ENCODE measurements at regions not wholly inside any gene's neighbourhood (a gene's known extent, or its start where the extent isn't known, plus 50 kb on each side); places are given as distances from the start of the nearest gene placed in this dataset.

- Mint-ChIP-seq H3K27me3 (ENCODE audit: low read depth) (peaks cover 2% of the 10 kb centered on the region), H3K4me1 (ENCODE audit: low read depth) (no peaks in the 10 kb centered on the region), H3K27ac (ENCODE audit: unreplicated experiment) (no peak overlapping the region), H3K4me3 (ENCODE audit: unreplicated experiment) (no peak overlapping the region), H3K9me3 (ENCODE audit: low read depth) (peaks cover 8% of the 10 kb centered on the region), H3K36me3 (ENCODE audit: low read depth) (no peaks in the 10 kb centered on the region)
- no peak for DNase-seq (ENCODE audit: low spot score)
- TF ChIP-seq CTCF (IDR thresholded peaks at IDR 0.05): no peak
Observed at GRCh38 chr1:213550804-213551203, 437.0 kb upstream of the PROX1 start.

DNA sequence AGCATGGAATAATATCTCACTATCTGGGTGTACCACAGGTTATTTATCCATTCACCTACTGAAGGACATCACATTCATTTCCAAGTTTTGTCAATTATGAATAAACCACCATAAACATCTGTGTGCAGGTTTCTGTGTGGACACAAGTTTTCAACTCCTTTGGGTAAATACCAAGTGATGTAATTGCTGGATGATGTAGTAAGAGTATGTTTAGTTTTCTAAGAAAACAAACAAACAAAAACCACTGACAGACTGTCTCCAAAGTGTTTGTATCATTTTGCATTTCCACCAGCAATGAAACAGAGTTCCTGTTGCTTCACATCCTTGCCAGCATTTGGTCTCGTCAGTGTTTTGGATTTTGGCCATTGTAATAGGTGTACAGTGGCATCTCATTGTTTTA lies 435.7 kb upstream of the PROX1 start:
- Mint-ChIP-seq H3K4me1 (ENCODE audit: low read depth) (no peaks in the 10 kb centered on the region), H3K36me3 (ENCODE audit: low read depth) (no peaks in the 10 kb centered on the region)

DNA sequence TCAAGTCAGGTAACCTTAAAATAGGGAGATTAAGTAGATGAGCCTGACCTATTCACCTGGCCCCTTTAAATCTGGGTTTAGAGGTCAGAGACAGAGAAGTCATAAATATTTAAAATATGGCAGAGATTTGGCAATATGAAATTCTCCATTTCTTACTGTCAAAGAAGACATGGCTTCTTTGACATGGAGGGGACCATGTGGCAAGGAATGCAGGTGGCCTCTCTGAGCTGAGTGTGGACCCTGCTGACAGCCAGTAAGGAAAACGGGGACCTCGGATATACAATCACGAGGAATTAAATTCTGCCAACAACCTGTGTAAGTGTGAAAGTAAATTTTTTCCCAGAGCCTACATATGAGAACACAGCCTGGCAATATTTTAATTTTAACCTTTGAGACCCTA lies 427.5 kb upstream of the PROX1 start:
- no peak for DNase-seq (ENCODE audit: low spot score)
- Mint-ChIP-seq H3K9me3 (ENCODE audit: low read depth) (peaks cover 27% of the 10 kb centered on the region), H3K27ac (ENCODE audit: unreplicated experiment) (no peak overlapping the region), H3K4me3 (ENCODE audit: unreplicated experiment) (no peak overlapping the region), H3K27me3 (ENCODE audit: low read depth) (no peaks in the 10 kb centered on the region), H3K36me3 (ENCODE audit: low read depth) (peaks cover 2% of the 10 kb centered on the region), H3K4me1 (ENCODE audit: low read depth) (no peaks in the 10 kb centered on the region)
- TF ChIP-seq CTCF (IDR thresholded peaks at IDR 0.05): no peak

More for the DNA sequence above, 435.7 kb upstream of the PROX1 start:
- DNase-seq (ENCODE audit: low spot score): no peak
- peaks cover 2% of the 10 kb centered on the region for H3K27me3 Mint-ChIP-seq (ENCODE audit: low read depth)
- H3K27ac Mint-ChIP-seq (ENCODE audit: unreplicated experiment): no peak overlapping the region
- TF ChIP-seq CTCF (IDR thresholded peaks at IDR 0.05): no peak
- peaks cover 8% of the 10 kb centered on the region for H3K9me3 Mint-ChIP-seq (ENCODE audit: low read depth)
- no peak overlapping the region for H3K4me3 Mint-ChIP-seq (ENCODE audit: unreplicated experiment)

DNA sequence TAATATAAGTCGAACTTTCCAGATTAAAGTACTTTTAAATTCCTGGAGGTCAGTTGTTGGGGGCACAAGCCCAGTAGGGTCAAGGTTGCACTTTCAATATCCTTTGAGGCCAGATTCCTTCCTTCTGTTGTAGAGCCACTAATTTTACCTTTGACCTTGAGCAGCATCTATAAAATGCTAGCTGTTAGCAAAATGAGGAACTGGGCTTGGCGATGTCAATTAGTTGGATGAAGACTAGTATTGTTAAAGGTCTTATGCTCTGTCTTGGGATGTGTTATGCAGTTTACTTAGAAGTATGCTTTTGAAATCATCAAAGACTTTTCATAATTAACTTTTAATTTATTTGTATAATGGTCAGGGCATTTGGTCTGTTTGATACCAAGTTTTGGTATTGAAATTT lies 425.9 kb upstream of the PROX1 start:
- no peak for DNase-seq (ENCODE audit: low spot score)
- Mint-ChIP-seq H3K27ac (ENCODE audit: unreplicated experiment) (no peak overlapping the region), H3K27me3 (ENCODE audit: low read depth) (peaks cover 2% of the 10 kb centered on the region), H3K36me3 (ENCODE audit: low read depth) (peaks cover 3% of the 10 kb centered on the region), H3K9me3 (ENCODE audit: low read depth) (peaks cover 37% of the 10 kb centered on the region), H3K4me1 (ENCODE audit: low read depth) (no peaks in the 10 kb centered on the region), H3K4me3 (ENCODE audit: unreplicated experiment) (no peak overlapping the region)
- TF ChIP-seq CTCF (IDR thresholded peaks at IDR 0.05): no peak

DNA sequence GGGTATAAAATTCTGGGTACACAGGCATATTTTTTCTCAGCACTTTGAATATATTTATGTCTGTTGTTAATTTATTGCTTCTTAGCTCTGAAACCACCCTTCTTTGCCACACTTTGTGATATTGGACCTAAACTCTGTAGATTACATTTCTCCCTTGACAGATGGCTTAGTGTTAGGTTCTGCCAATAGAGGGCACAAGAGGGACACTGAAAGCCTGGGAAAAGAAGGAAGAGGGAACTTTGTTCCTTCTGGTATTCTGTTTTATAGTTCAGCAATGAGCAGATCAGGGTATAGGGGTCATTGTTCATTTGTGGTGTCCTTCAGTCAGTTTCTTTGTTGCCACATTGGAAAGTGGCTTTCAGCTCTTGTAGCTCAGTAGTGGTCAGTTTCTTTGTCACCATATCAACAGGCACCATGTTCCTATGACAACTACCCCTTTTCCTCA lies 423.5 kb upstream of the PROX1 start:
- peak; percentile 24 for TF ChIP-seq CTCF (IDR thresholded peaks at IDR 0.05)
- peaks cover 38% of the 10 kb centered on the region for H3K9me3 Mint-ChIP-seq (ENCODE audit: low read depth)
- H3K27ac Mint-ChIP-seq (ENCODE audit: unreplicated experiment): no peak overlapping the region
- no peak overlapping the region for H3K4me3 Mint-ChIP-seq (ENCODE audit: unreplicated experiment)
- H3K27me3 Mint-ChIP-seq (ENCODE audit: low read depth): peaks cover 2% of the 10 kb centered on the region
- DNase-seq (ENCODE audit: low spot score): no peak
- no peaks in the 10 kb centered on the region for H3K4me1 Mint-ChIP-seq (ENCODE audit: low read depth)
- peaks cover 3% of the 10 kb centered on the region for H3K36me3 Mint-ChIP-seq (ENCODE audit: low read depth)
